CD14-positive monocyte (primary cell): ENCODE measurements at regions not wholly inside any gene's neighbourhood (a gene's known extent, or its start where the extent isn't known, plus 50 kb on each side); places are given as distances from the start of the nearest gene placed in this dataset.

Experiments
- DNase-seq, 3 donors: peaks; one replicate each; pipeline ENCODE4 v3.0.0-alpha.2; 2011 to 2022
- H2AFZ ChIP-seq: 2 replicates; pipeline ENCODE4 v1.6.0; 2012; ENCODE audit warnings: mild to moderate bottlenecking, low read depth, low read length, inconsistent platforms; ENCODE audit not compliant: insufficient read depth, poor library complexity, severe bottlenecking
- H3K27ac ChIP-seq, 2 donors: 1 replicate in 1 of 2; 2 replicates in 1 of 2; pipeline ENCODE4 v1.5.1; 2012 to 2013; ENCODE audit warnings: low read length in 2 of 2, control low read depth in 1 of 2, inconsistent platforms in 1 of 2, low read depth in 1 of 2, mild to moderate bottlenecking in 1 of 2
- H3K27me3 ChIP-seq, 2 donors: one replicate each; pipeline versions ENCODE4 v1.6.0 to v1.6.1; 2011 to 2013; ENCODE audit warnings: low read length in 2 of 2; ENCODE audit not compliant: control insufficient read depth in 2 of 2, insufficient read depth in 2 of 2
- H3K36me3 ChIP-seq, 2 donors: replicated peaks in 1 of 2; 1 replicate in 1 of 2; 2 replicates in 1 of 2; pipeline versions ENCODE4 v1.5.1 to v1.6.1; 2012 to 2013; ENCODE audit warnings: low read length in 2 of 2, control low read depth in 1 of 2, inconsistent platforms in 1 of 2, mild to moderate bottlenecking in 1 of 2; ENCODE audit not compliant: insufficient read depth in 2 of 2, control insufficient read depth in 1 of 2
- H3K4me1 ChIP-seq, 2 donors: 1 replicate in 1 of 2; 2 replicates in 1 of 2; pipeline versions ENCODE4 v1.5.1 to v1.6.1; 2012 to 2013; ENCODE audit warnings: low read length in 2 of 2, control low read depth in 1 of 2, inconsistent platforms in 1 of 2, mild to moderate bottlenecking in 1 of 2, moderate library complexity in 1 of 2; ENCODE audit not compliant: insufficient read depth in 2 of 2, control insufficient read depth in 1 of 2
- H3K4me2 ChIP-seq: replicated peaks from 2 replicates; pipeline ENCODE3; 2012; ENCODE audit warnings: low read length, moderate library complexity, mild to moderate bottlenecking; ENCODE audit not compliant: poor library complexity, severe bottlenecking; ENCODE audit errors: extremely low read depth
- H3K4me3 ChIP-seq, 3 experiments: fragments of 200-600 bp in 1 of 3; sonication (generic) in 1 of 3; replicated peaks in 1 of 3; 1 replicate in 2 of 3; 2 replicates in 1 of 3; pipeline ENCODE4 v1.5.1; 2011 to 2013; ENCODE audit warnings: low read length in 3 of 3, mild to moderate bottlenecking in 3 of 3, control low read depth in 2 of 3, low read depth in 2 of 3, inconsistent platforms in 1 of 3, moderate library complexity in 1 of 3
- H3K79me2 ChIP-seq: 2 replicates; pipeline ENCODE4 v1.6.0; 2012; ENCODE audit warnings: mild to moderate bottlenecking, control low read depth, inconsistent platforms, low read length, moderate library complexity; ENCODE audit not compliant: insufficient read depth
- H3K9ac ChIP-seq: 2 replicates; pipeline ENCODE4 v1.6.0; 2017; ENCODE audit warnings: low read length, mild to moderate bottlenecking; ENCODE audit not compliant: insufficient read depth, poor library complexity, severe bottlenecking
- H3K9me3 ChIP-seq, 2 donors: replicated peaks in 1 of 2; 1 replicate in 1 of 2; 2 replicates in 1 of 2; pipeline versions ENCODE4 v1.5.1 to v1.6.1; 2012 to 2013; ENCODE audit warnings: low read length in 2 of 2, control low read depth in 1 of 2; ENCODE audit not compliant: control insufficient read depth in 1 of 2, insufficient read depth in 1 of 2
- H4K20me1 ChIP-seq: 2 replicates; pipeline ENCODE4 v1.6.0; 2012; ENCODE audit warnings: mild to moderate bottlenecking, low read length, control low read depth, moderate library complexity; ENCODE audit not compliant: insufficient read depth
- H3K27ac Mint-ChIP-seq, 7 donors: one replicate each; pipeline ENCODE4 v1.8.0; 2020; ENCODE audit warnings: mild to moderate bottlenecking in 7 of 7, mixed read lengths in 7 of 7, moderate library complexity in 6 of 7, inconsistent platforms in 2 of 7
- H3K27me3 Mint-ChIP-seq, 3 donors: one replicate each; pipeline ENCODE4 v1.8.0; 2021 to 2022; ENCODE audit warnings: low read depth in 3 of 3, mild to moderate bottlenecking in 3 of 3, mixed read lengths in 3 of 3, moderate library complexity in 3 of 3, inconsistent platforms in 1 of 3
- H3K36me3 Mint-ChIP-seq, 2 donors: one replicate each; pipeline ENCODE4 v1.8.0; 2020; ENCODE audit warnings: mixed read lengths in 2 of 2, inconsistent platforms in 1 of 2, mild to moderate bottlenecking in 1 of 2
- H3K4me1 Mint-ChIP-seq: one replicate; pipeline ENCODE4 v1.8.0; 2020; ENCODE audit warnings: mild to moderate bottlenecking, mixed read lengths
- H3K4me3 Mint-ChIP-seq, 2 donors: one replicate each; pipeline ENCODE4 v1.8.0; 2020; ENCODE audit warnings: mild to moderate bottlenecking in 2 of 2, mixed read lengths in 2 of 2, moderate library complexity in 1 of 2
- H3K9me3 Mint-ChIP-seq, 7 donors: one replicate each; pipeline ENCODE4 v1.8.0; 2020 to 2022; ENCODE audit warnings: mixed read lengths in 7 of 7, mild to moderate bottlenecking in 6 of 7, moderate library complexity in 6 of 7, inconsistent platforms in 2 of 7
- WGBS: methylation state at CpG from one replicate; pipeline ENCODE4 v1.1.5; 2013; ENCODE audit warnings: missing lambda C conversion rate; ENCODE audit not compliant: insufficient coverage; 5-methylcytosine and 5-hydroxymethylcytosine counted together
- intact Hi-C, 2 donors: fragments of 100-400 bp; cut with micrococcal nuclease; formaldehyde crosslinking; loops; one replicate each; pipeline versions ENCODE4 v1.15.0 to v1.15.1; 2023
- TF ChIP-seq, protein P1 (sequence below): fragments of 200-600 bp; IDR thresholded peaks from one replicate; pipeline ENCODE4 v1.8.0; 2022; ENCODE audit warnings: antibody characterized with exemption, mild to moderate bottlenecking

- Histone ChIP-seq H3K9ac (no peak overlapping the region), H3K4me1 (no peaks in the 10 kb centered on the region), H3K9me3 (no peaks in the 10 kb centered on the region), H3K36me3 (no peaks in the 10 kb centered on the region), H2AFZ (no peak overlapping the region), H3K27ac (no peak overlapping the region), H4K20me1 (no peaks in the 10 kb centered on the region), H3K4me3 (no peak overlapping the region), H3K27me3 (no peaks in the 10 kb centered on the region), H3K4me2 (no peak overlapping the region), H3K79me2 (no peaks in the 10 kb centered on the region)
- intact Hi-C loops, result no loop called here
- H3K4me1 Mint-ChIP-seq, result peaks cover 2% of the 10 kb centered on the region
- DNase-seq, result no peak
- WGBS, result no CpG with 5 or more reads among the region's 1 CpG
- no peaks in the 10 kb centered on the region for H3K36me3 Mint-ChIP-seq
- peaks cover 0 to 2% (median 0%) of the 10 kb centered on the region in 7 donors for H3K9me3 Mint-ChIP-seq
- H3K27me3 Mint-ChIP-seq, result peaks cover 0 to 6% (median 0%) of the 10 kb centered on the region in 3 donors
- TF ChIP-seq, protein P1, sequence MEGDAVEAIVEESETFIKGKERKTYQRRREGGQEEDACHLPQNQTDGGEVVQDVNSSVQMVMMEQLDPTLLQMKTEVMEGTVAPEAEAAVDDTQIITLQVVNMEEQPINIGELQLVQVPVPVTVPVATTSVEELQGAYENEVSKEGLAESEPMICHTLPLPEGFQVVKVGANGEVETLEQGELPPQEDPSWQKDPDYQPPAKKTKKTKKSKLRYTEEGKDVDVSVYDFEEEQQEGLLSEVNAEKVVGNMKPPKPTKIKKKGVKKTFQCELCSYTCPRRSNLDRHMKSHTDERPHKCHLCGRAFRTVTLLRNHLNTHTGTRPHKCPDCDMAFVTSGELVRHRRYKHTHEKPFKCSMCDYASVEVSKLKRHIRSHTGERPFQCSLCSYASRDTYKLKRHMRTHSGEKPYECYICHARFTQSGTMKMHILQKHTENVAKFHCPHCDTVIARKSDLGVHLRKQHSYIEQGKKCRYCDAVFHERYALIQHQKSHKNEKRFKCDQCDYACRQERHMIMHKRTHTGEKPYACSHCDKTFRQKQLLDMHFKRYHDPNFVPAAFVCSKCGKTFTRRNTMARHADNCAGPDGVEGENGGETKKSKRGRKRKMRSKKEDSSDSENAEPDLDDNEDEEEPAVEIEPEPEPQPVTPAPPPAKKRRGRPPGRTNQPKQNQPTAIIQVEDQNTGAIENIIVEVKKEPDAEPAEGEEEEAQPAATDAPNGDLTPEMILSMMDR, result no peak
- no peak overlapping the region for H3K4me3 Mint-ChIP-seq
- no peak overlapping the region for H3K27ac Mint-ChIP-seq
Measured at GRCh38 chrY:19126889-19127288, 353.4 kb upstream of the HSFY2 start.

GRCh38 chrY:19124609-19125008 is 351.1 kb upstream of the HSFY2 start:
- Histone ChIP-seq H3K4me3 (no peak overlapping the region), H3K4me2 (no peak overlapping the region), H4K20me1 (no peaks in the 10 kb centered on the region), H3K36me3 (no peaks in the 10 kb centered on the region), H3K27me3 (no peaks in the 10 kb centered on the region), H2AFZ (no peak overlapping the region), H3K9ac (no peak overlapping the region), H3K9me3 (no peaks in the 10 kb centered on the region), H3K27ac (no peak overlapping the region), H3K79me2 (no peaks in the 10 kb centered on the region), H3K4me1 (no peaks in the 10 kb centered on the region)
- DNase-seq, result no peak
- Mint-ChIP-seq H3K27ac (no peak overlapping the region), H3K4me3 (no peak overlapping the region), H3K9me3 (peaks cover 0 to 4% (median 0%) of the 10 kb centered on the region in 7 donors), H3K4me1 (peaks cover 2% of the 10 kb centered on the region), H3K36me3 (no peaks in the 10 kb centered on the region), H3K27me3 (peaks cover 0 to 6% (median 1%) of the 10 kb centered on the region in 3 donors)
- TF ChIP-seq, protein P1, result no peak
- intact Hi-C loops, result no loop called here
- no CpG with 5 or more reads among the region's 2 CpGs for WGBS
